HEK293T (cell line): ENCODE measurements at regions not wholly inside any gene's neighbourhood (a gene's known extent, or its start where the extent isn't known, plus 50 kb on each side); places are given as distances from the start of the nearest gene placed in this dataset.

Experiments
- ARNT ChIP-seq: fragments of 450-650 bp; IDR thresholded peaks from 2 replicates; pipeline ENCODE4 v1.6.1; 2017; ENCODE audit warnings: mild to moderate bottlenecking
- BHLHE40 ChIP-seq: fragments of 450-650 bp; IDR thresholded peaks from 2 replicates; pipeline ENCODE4 v1.6.1; 2016; ENCODE audit warnings: mild to moderate bottlenecking, moderate library complexity, borderline replicate concordance
- ELF4 ChIP-seq: fragments of 450-650 bp; IDR thresholded peaks from 2 replicates; pipeline ENCODE4 v1.6.1; 2017; ENCODE audit warnings: antibody characterized with exemption
- FOXK2 ChIP-seq: fragments of 450-650 bp; IDR thresholded peaks from 2 replicates; pipeline ENCODE4 v1.6.1; 2016; ENCODE audit warnings: mild to moderate bottlenecking
- FOXM1 ChIP-seq: fragments of 450-650 bp; IDR thresholded peaks from 2 replicates; pipeline ENCODE4 v1.6.1; 2017; ENCODE audit warnings: mild to moderate bottlenecking, borderline replicate concordance
- SP1 ChIP-seq: fragments of 450-650 bp; IDR thresholded peaks from 2 replicates; pipeline ENCODE4 v1.6.1; 2017
- SUZ12 ChIP-seq: fragments of 450-650 bp; IDR thresholded peaks from 2 replicates; pipeline ENCODE4 v1.6.1; 2016; ENCODE audit warnings: mild to moderate bottlenecking
- ZNF384 ChIP-seq: fragments of 450-650 bp; IDR thresholded peaks from 2 replicates; pipeline ENCODE4 v1.6.1; 2016

- TF ChIP-seq SUZ12 (no peak), ARNT (no peak), SP1 (no peak), ZNF384 (no peak), BHLHE40 (no peak), ELF4 (no peak), FOXK2 (no peak), FOXM1 (no peak)
These were observed 224.6 kb upstream of the NRP1 start for GRCh38 chr10:33559105-33559504.
